GM12878 (cell line): ENCODE measurements at regions not wholly inside any gene's neighbourhood (a gene's known extent, or its start where the extent isn't known, plus 50 kb on each side); places are given as distances from the start of the nearest gene placed in this dataset.

ENCODE experiments used
- ATAC-seq: fragments of 200-7000 bp; cut with Tn5 transposase; 3 replicates; pipeline ENCODE4 v1.9.1; 2020; ENCODE audit warnings: mild to moderate bottlenecking, moderate library complexity
- BruUV-seq: library from RNA; stranded (reverse); fragments of 400-500 nt; replicated peaks from 2 replicates; lab custom pipeline; 2021; lab: Mats Ljungman, UMichigan
- CTCF ChIA-PET: fragments of 300-600 bp; sonication (Branson Sonifier 250); formaldehyde crosslinking; extraction: SDS; loops from one replicate; lab custom pipeline; 2021; ENCODE audit warnings: inconsistent platforms; lab: Yijun Ruan, JAX
- POLR2A ChIA-PET: fragments of 350-600 bp; formaldehyde crosslinking; extraction: SDS; loops from one replicate; lab custom pipeline; 2021; ENCODE audit warnings: inconsistent platforms; lab: Charles Lee
- RAD21 ChIA-PET: fragments of 300-600 bp; sonication (Branson Sonifier 250); formaldehyde crosslinking; loops from one replicate; lab custom pipeline; 2023; ENCODE audit warnings: antibody characterized with exemption; ENCODE audit not compliant: unreplicated experiment; lab: Charles Lee
- SMC1A ChIA-PET: fragments of 300-600 bp; sonication (Branson Sonifier 250); formaldehyde crosslinking; loops from one replicate; lab custom pipeline; 2023; ENCODE audit not compliant: unreplicated experiment, uncharacterized antibody; lab: Charles Lee
- DNase-seq: peaks from one replicate; pipeline ENCODE4 v3.0.0-alpha.2; 2011; ENCODE audit warnings: low read depth, low spot score
- FAIRE-seq: peaks from 3 replicates; lab custom pipeline; 2011; peaks lifted over from hg19 to GRCh38; lab: Jason Lieb, UNC
- H2AFZ ChIP-seq: 2 replicates; pipeline ENCODE4 v1.6.0; 2011; ENCODE audit warnings: low read depth, low read length, control low read depth; ENCODE audit not compliant: control insufficient read depth
- H3K27ac ChIP-seq: 2 replicates; pipeline ENCODE4 v1.5.1; 2011; ENCODE audit warnings: control low read depth; ENCODE audit not compliant: control insufficient read depth, insufficient read depth
- H3K27me3 ChIP-seq, 2 experiments: replicated peaks in 1 of 2; 2 replicates each; pipeline versions ENCODE4 v1.6.0 to v1.6.1; 2011; ENCODE audit warnings: low read length in 1 of 2; ENCODE audit not compliant: control insufficient read depth in 2 of 2, insufficient read depth in 2 of 2
- H3K36me3 ChIP-seq, 2 experiments: 2 replicates each; pipeline ENCODE4 v1.5.1; 2011; ENCODE audit warnings: low read length in 1 of 2; ENCODE audit not compliant: control insufficient read depth in 2 of 2, insufficient read depth in 2 of 2
- H3K4me1 ChIP-seq: 2 replicates; pipeline ENCODE4 v1.6.1; 2011; ENCODE audit warnings: mild to moderate bottlenecking, low read length, moderate library complexity, mixed read lengths; ENCODE audit not compliant: control insufficient read depth, insufficient read depth
- H3K4me2 ChIP-seq: 2 replicates; pipeline ENCODE4 v1.6.0; 2011; ENCODE audit warnings: control low read depth; ENCODE audit not compliant: control insufficient read depth, insufficient read depth
- H3K4me3 ChIP-seq: fragments of 200-600 bp; sonication (generic); 2 replicates; pipeline ENCODE4 v1.5.1; 2016
- H3K79me2 ChIP-seq: 2 replicates; pipeline ENCODE4 v1.6.0; 2011; ENCODE audit warnings: low read length; ENCODE audit not compliant: control insufficient read depth, insufficient read depth
- H3K9ac ChIP-seq: 2 replicates; pipeline ENCODE4 v1.8.0; 2011; ENCODE audit warnings: low read length, control low read depth, mixed read lengths; ENCODE audit not compliant: control insufficient read depth, insufficient read depth
- H3K9me3 ChIP-seq: replicated peaks from 3 replicates; pipeline ENCODE4 v1.5.1; 2011; ENCODE audit warnings: mild to moderate bottlenecking, low read length; ENCODE audit not compliant: control insufficient read depth, insufficient read depth
- H4K20me1 ChIP-seq: 2 replicates; pipeline ENCODE4 v1.6.0; 2011; ENCODE audit not compliant: control insufficient read depth, insufficient read depth
- ATF3 ChIP-seq: IDR thresholded peaks from 2 replicates; pipeline ENCODE4 v1.6.1; 2011; ENCODE audit warnings: low read depth, mild to moderate bottlenecking, low read length, moderate library complexity, borderline replicate concordance; ENCODE audit errors: extremely low read depth
- E4F1 ChIP-seq: fragments of 450-650 bp; IDR thresholded peaks from 2 replicates; pipeline ENCODE4 v1.6.1; 2018; ENCODE audit warnings: borderline replicate concordance, mild to moderate bottlenecking; ENCODE audit not compliant: partially characterized antibody
- ETV6 ChIP-seq, 2 experiments: fragments of 450-650 bp in 1 of 2; IDR thresholded peaks in 1 of 2; conservative IDR thresholded peaks in 1 of 2; 2 replicates each; pipeline ENCODE4 v1.6.1; 2014; ENCODE audit warnings: antibody characterized with exemption in 1 of 2, borderline replicate concordance in 1 of 2, low read depth in 1 of 2, mild to moderate bottlenecking in 1 of 2, moderate library complexity in 1 of 2
- MAX ChIP-seq: IDR thresholded peaks from 2 replicates; pipeline ENCODE4 v1.6.1; 2012; ENCODE audit warnings: low read depth, low read length, improper control_type of control experiment
- NFIC ChIP-seq: IDR thresholded peaks from 2 replicates; pipeline ENCODE4 v1.6.1; 2012; ENCODE audit warnings: low read depth, mild to moderate bottlenecking, inconsistent platforms, low read length, moderate library complexity
- NFYA ChIP-seq: IDR thresholded peaks from 2 replicates; pipeline ENCODE4 v1.6.1; 2011; ENCODE audit warnings: low read depth, mild to moderate bottlenecking, low read length, improper control_type of control experiment, borderline replicate concordance
- POLR2A ChIP-seq: IDR thresholded peaks from 2 replicates; pipeline ENCODE4 v1.6.1; 2011; ENCODE audit warnings: low read depth, mild to moderate bottlenecking, low read length
- REST ChIP-seq: IDR thresholded peaks from 2 replicates; pipeline ENCODE4 v1.6.1; 2012; ENCODE audit warnings: mild to moderate bottlenecking, low read depth, low read length
- SKIL ChIP-seq: fragments of 450-650 bp; IDR thresholded peaks from 2 replicates; pipeline ENCODE4 v1.6.1; 2017; ENCODE audit warnings: mild to moderate bottlenecking, low read depth, inconsistent platforms; ENCODE audit not compliant: poor library complexity, severe bottlenecking
- SMC3 ChIP-seq: IDR thresholded peaks from 2 replicates; pipeline ENCODE4 v1.6.1; 2011; ENCODE audit warnings: low read length, improper control_type of control experiment, borderline replicate concordance
- TCF3 ChIP-seq: IDR thresholded peaks from 2 replicates; pipeline ENCODE4 v1.6.1; 2012; ENCODE audit warnings: low read depth, mild to moderate bottlenecking, low read length, borderline replicate concordance; ENCODE audit not compliant: insufficient read depth
- ZNF622 ChIP-seq: fragments of 450-650 bp; IDR thresholded peaks from 2 replicates; pipeline ENCODE4 v1.6.1; 2017; ENCODE audit warnings: mild to moderate bottlenecking, inconsistent platforms
- WGBS: methylation state at CpG from one replicate; pipeline ENCODE4 v1.1.6; 2016; ENCODE audit warnings: low lambda C conversion rate; ENCODE audit not compliant: insufficient replicate concordance, insufficient coverage; ENCODE audit errors: missing lambda C conversion rate; 5-methylcytosine and 5-hydroxymethylcytosine counted together
- in situ Hi-C: fragments of 300-500 bp; cut with MboI; formaldehyde crosslinking; loops from 9 replicates; pipeline ENCODE4 v1.14.3; 2018; ENCODE audit warnings: mixed read lengths
- intact Hi-C: fragments of 100-400 bp; cut with micrococcal nuclease; formaldehyde crosslinking; loops from one replicate; pipeline ENCODE4 v1.14.2; 2022; ENCODE audit not compliant: unreplicated experiment

GRCh38 chr5:27403243-27403882 is 365.0 kb upstream of the CDH9 start:
- Histone ChIP-seq H3K27me3 (no peaks in the 10 kb centered on the region), H3K36me3 (no peaks in the 10 kb centered on the region), H3K79me2 (no peaks in the 10 kb centered on the region), H3K27ac (no peak overlapping the region), H3K4me1 (no peaks in the 10 kb centered on the region), H3K4me3 (no peak overlapping the region), H4K20me1 (no peaks in the 10 kb centered on the region), H2AFZ (no peak overlapping the region), H3K9me3 (no peaks in the 10 kb centered on the region), H3K9ac (no peak overlapping the region), H3K4me2 (no peak overlapping the region)
- in situ Hi-C loops (no loop called here), intact Hi-C loops (no loop called here)
- no TSS peak for BruUV-seq
- ChIA-PET RAD21 (no interaction called here), POLR2A (no interaction called here), CTCF (no interaction called here), SMC1A (no interaction called here)
- ATAC-seq (peak; percentile 63), FAIRE-seq (no peak), DNase-seq (no peak)
- WGBS = 39% methylated on average over 5 of the region's 5 CpGs
- TF ChIP-seq ATF3 = no peak
- no peak for TF ChIP-seq POLR2A
- TF ChIP-seq TCF3 = no peak
- no peak for TF ChIP-seq NFIC
- no peak for TF ChIP-seq SKIL
- TF ChIP-seq NFYA = no peak
- TF ChIP-seq ZNF622 = no peak
- no peak for TF ChIP-seq ETV6 (conservative IDR thresholded peaks at IDR 0.05 in 1 of 2, IDR thresholded peaks at IDR 0.05 in 1 of 2; ENCODE audit: borderline replicate concordance in 1 of 2, low read depth in 1 of 2)
- no peak for TF ChIP-seq MAX
- no peak for TF ChIP-seq E4F1
- TF ChIP-seq REST = no peak
- TF ChIP-seq SMC3 = no peak
